ENCODE measurements at regions not wholly inside any gene's neighbourhood (a gene's known extent, or its start where the extent isn't known, plus 50 kb on each side); places are given as distances from the start of the nearest gene placed in this dataset.

GRCh38 chr9:11742471-11742870 lies 950.7 kb upstream of the TYRP1 start:
- H3K9me3 ChIP-seq (replicated peaks; ENCODE audit: insufficient read depth, low read length) = no peaks in the 10 kb centered on the region
- H3K36me3 ChIP-seq (replicated peaks; ENCODE audit: insufficient read depth, low read length) = no peaks in the 10 kb centered on the region
- DNase-seq = no peak
- no peaks in the 10 kb centered on the region for H3K79me2 ChIP-seq (ENCODE audit: low read length)
- TF ChIP-seq EZH2 (optimal IDR thresholded peaks at IDR 0.05; ENCODE audit: low read depth, low read length) (no peak), CTCF (IDR thresholded peaks at IDR 0.05; ENCODE audit: low read length) (no peak), EZH2phosphoT487 (IDR thresholded peaks at IDR 0.05; ENCODE audit: low read length) (no peak)
- H3K27me3 ChIP-seq (replicated peaks; ENCODE audit: insufficient read depth, low read length) = no peaks in the 10 kb centered on the region
- H3K4me3 ChIP-seq (ENCODE audit: low read length) = no peak overlapping the region
- H4K20me1 ChIP-seq (ENCODE audit: insufficient read depth, low read length) = no peaks in the 10 kb centered on the region
- H3K9ac ChIP-seq (ENCODE audit: low read length) = no peak overlapping the region
- H3K27ac ChIP-seq (ENCODE audit: low read length) = no peak overlapping the region
- no peaks in the 10 kb centered on the region for H3K9me2 ChIP-seq (replicated peaks; ENCODE audit: insufficient read depth, low read length)
- H3K4me1 ChIP-seq (ENCODE audit: low read length) = no peaks in the 10 kb centered on the region
- H3F3A ChIP-seq (ENCODE audit: insufficient read depth, low read length) = no peaks in the 10 kb centered on the region
- H2AFZ ChIP-seq (ENCODE audit: low read length) = no peak overlapping the region
- H3K4me2 ChIP-seq (ENCODE audit: low read depth, low read length) = no peak overlapping the region

- Histone ChIP-seq H3K9me2 (replicated peaks; ENCODE audit: insufficient read depth, low read length) (no peaks in the 10 kb centered on the region), H3K79me2 (ENCODE audit: low read length) (no peaks in the 10 kb centered on the region), H2AFZ (ENCODE audit: low read length) (no peak overlapping the region), H3K36me3 (replicated peaks; ENCODE audit: insufficient read depth, low read length) (no peaks in the 10 kb centered on the region), H3K4me2 (ENCODE audit: low read depth, low read length) (no peak overlapping the region), H3K9me3 (replicated peaks; ENCODE audit: insufficient read depth, low read length) (no peaks in the 10 kb centered on the region), H3K4me1 (ENCODE audit: low read length) (no peaks in the 10 kb centered on the region), H3K4me3 (ENCODE audit: low read length) (no peak overlapping the region), H3K27me3 (replicated peaks; ENCODE audit: insufficient read depth, low read length) (no peaks in the 10 kb centered on the region), H3K27ac (ENCODE audit: low read length) (no peak overlapping the region), H4K20me1 (ENCODE audit: insufficient read depth, low read length) (no peaks in the 10 kb centered on the region), H3K9ac (ENCODE audit: low read length) (no peak overlapping the region), H3F3A (ENCODE audit: insufficient read depth, low read length) (no peaks in the 10 kb centered on the region)
- no peak for DNase-seq
- TF ChIP-seq EZH2phosphoT487 (IDR thresholded peaks at IDR 0.05; ENCODE audit: low read length) = no peak
- TF ChIP-seq CTCF (IDR thresholded peaks at IDR 0.05; ENCODE audit: low read length) = no peak
- no peak for TF ChIP-seq EZH2 (optimal IDR thresholded peaks at IDR 0.05; ENCODE audit: low read depth, low read length)
Observed at GRCh38 chr9:11743356-11743755, 949.8 kb upstream of the TYRP1 start.

DNA sequence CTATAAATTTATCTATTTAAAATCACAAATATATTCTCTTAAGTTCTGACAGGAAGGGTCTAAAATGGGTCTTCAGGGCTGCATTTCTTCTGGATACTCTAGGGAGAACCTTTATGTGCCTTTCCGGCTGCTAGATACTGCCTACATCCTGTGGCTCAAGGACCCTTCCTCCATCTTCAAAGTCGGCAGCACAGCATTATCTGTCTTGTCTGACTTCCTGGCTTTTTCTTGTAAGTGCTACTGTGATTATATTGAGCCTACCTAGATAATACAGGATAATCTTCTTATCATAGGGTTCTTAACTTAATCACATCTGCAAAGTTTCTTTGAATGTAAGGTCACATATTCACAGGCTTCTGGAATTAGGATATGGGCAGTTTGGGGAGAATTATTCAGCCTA lies 943.8 kb upstream of the TYRP1 start:
- TF ChIP-seq EZH2phosphoT487 (IDR thresholded peaks at IDR 0.05; ENCODE audit: low read length) (no peak), EZH2 (optimal IDR thresholded peaks at IDR 0.05; ENCODE audit: low read depth, low read length) (no peak)
- H3K27me3 ChIP-seq (replicated peaks; ENCODE audit: insufficient read depth, low read length) = no peaks in the 10 kb centered on the region
- H3F3A ChIP-seq (ENCODE audit: insufficient read depth, low read length) = no peaks in the 10 kb centered on the region

DNA sequence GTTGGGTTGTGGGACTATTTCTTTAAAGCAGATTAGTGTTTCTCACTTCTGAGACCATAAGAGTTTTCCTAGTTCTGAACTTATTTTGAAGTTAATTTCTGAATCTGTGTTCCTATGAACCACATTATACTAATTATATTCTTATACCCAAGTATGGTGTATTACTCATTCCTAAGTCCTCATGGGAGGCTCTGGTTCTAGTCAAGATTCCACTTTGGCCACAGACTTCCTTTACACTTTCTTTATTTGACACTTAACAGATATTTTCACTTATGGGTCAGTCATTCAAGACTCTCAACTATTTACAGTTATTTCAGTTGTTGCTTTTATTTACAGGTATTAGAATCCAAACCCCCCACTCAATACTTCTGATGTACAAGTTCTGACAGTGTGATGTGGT lies 937.2 kb upstream of the TYRP1 start:
- TF ChIP-seq EZH2 (optimal IDR thresholded peaks at IDR 0.05; ENCODE audit: low read depth, low read length) = no peak
- TF ChIP-seq EZH2phosphoT487 (IDR thresholded peaks at IDR 0.05; ENCODE audit: low read length) = no peak
- TF ChIP-seq CTCF (IDR thresholded peaks at IDR 0.05; ENCODE audit: low read length) = no peak

More for the DNA sequence above, 943.8 kb upstream of the TYRP1 start:
- no peaks in the 10 kb centered on the region for H4K20me1 ChIP-seq (ENCODE audit: insufficient read depth, low read length)
- H3K9me3 ChIP-seq (replicated peaks; ENCODE audit: insufficient read depth, low read length) = no peaks in the 10 kb centered on the region
- H3K27ac ChIP-seq (ENCODE audit: low read length) = no peak overlapping the region
- H3K4me3 ChIP-seq (ENCODE audit: low read length) = no peak overlapping the region
- no peaks in the 10 kb centered on the region for H3K9me2 ChIP-seq (replicated peaks; ENCODE audit: insufficient read depth, low read length)
- no peaks in the 10 kb centered on the region for H3K36me3 ChIP-seq (replicated peaks; ENCODE audit: insufficient read depth, low read length)
- no peak overlapping the region for H3K9ac ChIP-seq (ENCODE audit: low read length)
- no peaks in the 10 kb centered on the region for H3K79me2 ChIP-seq (ENCODE audit: low read length)
- no peaks in the 10 kb centered on the region for H3K4me1 ChIP-seq (ENCODE audit: low read length)
- DNase-seq = no peak
- H2AFZ ChIP-seq (ENCODE audit: low read length) = no peak overlapping the region
- no peak overlapping the region for H3K4me2 ChIP-seq (ENCODE audit: low read depth, low read length)

More for the DNA sequence above, 937.2 kb upstream of the TYRP1 start:
- no peaks in the 10 kb centered on the region for H3K36me3 ChIP-seq (replicated peaks; ENCODE audit: insufficient read depth, low read length)
- no peaks in the 10 kb centered on the region for H4K20me1 ChIP-seq (ENCODE audit: insufficient read depth, low read length)
- no peaks in the 10 kb centered on the region for H3K9me3 ChIP-seq (replicated peaks; ENCODE audit: insufficient read depth, low read length)
- H3K4me2 ChIP-seq (ENCODE audit: low read depth, low read length) = no peak overlapping the region
- H3K9me2 ChIP-seq (replicated peaks; ENCODE audit: insufficient read depth, low read length) = no peaks in the 10 kb centered on the region
- H3K9ac ChIP-seq (ENCODE audit: low read length) = no peak overlapping the region
- no peak overlapping the region for H2AFZ ChIP-seq (ENCODE audit: low read length)
- H3K27ac ChIP-seq (ENCODE audit: low read length) = no peak overlapping the region
- H3K27me3 ChIP-seq (replicated peaks; ENCODE audit: insufficient read depth, low read length) = no peaks in the 10 kb centered on the region
- no peak overlapping the region for H3K4me3 ChIP-seq (ENCODE audit: low read length)
- no peaks in the 10 kb centered on the region for H3K4me1 ChIP-seq (ENCODE audit: low read length)
- H3F3A ChIP-seq (ENCODE audit: insufficient read depth, low read length) = no peaks in the 10 kb centered on the region
- no peaks in the 10 kb centered on the region for H3K79me2 ChIP-seq (ENCODE audit: low read length)
- no peak for DNase-seq

Data from MM.1S (cell line).